Gastroesophageal sphincter (tissue), 4 donors: ENCODE measurements at regions not wholly inside any gene's neighbourhood (a gene's known extent, or its start where the extent isn't known, plus 50 kb on each side); places are given as distances from the start of the nearest gene placed in this dataset.

Source experiments
- ATAC-seq: fragments of 150-250 bp; one replicate; pipeline ENCODE4 v1.9.1; 2016; ENCODE audit warnings: mild to moderate bottlenecking, moderate library complexity
- H3K27ac ChIP-seq, 4 donors: fragments of 200-600 bp; sonication (generic) in 3 of 4; 1 replicate in 3 of 4; 2 replicates in 1 of 4; pipeline ENCODE4 v1.5.1; 2016 to 2019
- H3K27me3 ChIP-seq: fragments of 200-600 bp; sonication (generic); one replicate; pipeline ENCODE4 v1.5.1; 2019
- H3K36me3 ChIP-seq, 2 donors: fragments of 200-600 bp; sonication (generic); one replicate each; pipeline ENCODE4 v1.5.1; 2019; ENCODE audit warnings: control low read depth in 1 of 2
- H3K4me1 ChIP-seq, 3 donors: fragments of 200-600 bp; sonication (generic); 1 replicate in 2 of 3; 2 replicates in 1 of 3; pipeline ENCODE4 v1.5.1; 2016 to 2019; ENCODE audit warnings: control low read depth in 2 of 3
- H3K4me3 ChIP-seq, 2 donors: fragments of 200-600 bp; sonication (generic); one replicate each; pipeline ENCODE4 v1.5.1; 2019; ENCODE audit warnings: mild to moderate bottlenecking in 1 of 2, moderate library complexity in 1 of 2
- H3K9me3 ChIP-seq, 3 donors: fragments of 200-600 bp; sonication (generic); one replicate each; pipeline ENCODE4 v1.5.1; 2017 to 2019; ENCODE audit warnings: control low read depth in 2 of 3
- EP300 ChIP-seq: sonication (generic); formaldehyde crosslinking; IDR thresholded peaks from one replicate; pipeline ENCODE4 v1.6.1; 2017; ENCODE audit warnings: antibody characterized with exemption, mild to moderate bottlenecking
- POLR2A ChIP-seq, 2 donors: fragments of 450-650 bp; IDR thresholded peaks; one replicate each; pipeline ENCODE4 v1.6.1; 2017; ENCODE audit warnings: antibody characterized with exemption in 2 of 2, mild to moderate bottlenecking in 2 of 2, moderate library complexity in 1 of 2
- POLR2AphosphoS5 ChIP-seq: sonication (generic); formaldehyde crosslinking; IDR thresholded peaks from one replicate; pipeline ENCODE4 v1.6.1; 2017; ENCODE audit warnings: antibody characterized with exemption
- WGBS, 2 donors: methylation state at CpG; one replicate each; pipeline ENCODE4 v1.1.5; 2018; ENCODE audit warnings: low coverage in 1 of 2; 5-methylcytosine and 5-hydroxymethylcytosine counted together
- TF ChIP-seq, protein P1 (sequence below), 4 experiments: fragments of 200-600 bp in 2 of 4; fragments of 450-650 bp in 2 of 4; sonication (generic) in 1 of 4; IDR thresholded peaks; one replicate each; pipeline ENCODE4 v1.5.1; 2017 to 2019; ENCODE audit warnings: antibody characterized with exemption in 4 of 4, mild to moderate bottlenecking in 2 of 4, moderate library complexity in 2 of 4

DNA sequence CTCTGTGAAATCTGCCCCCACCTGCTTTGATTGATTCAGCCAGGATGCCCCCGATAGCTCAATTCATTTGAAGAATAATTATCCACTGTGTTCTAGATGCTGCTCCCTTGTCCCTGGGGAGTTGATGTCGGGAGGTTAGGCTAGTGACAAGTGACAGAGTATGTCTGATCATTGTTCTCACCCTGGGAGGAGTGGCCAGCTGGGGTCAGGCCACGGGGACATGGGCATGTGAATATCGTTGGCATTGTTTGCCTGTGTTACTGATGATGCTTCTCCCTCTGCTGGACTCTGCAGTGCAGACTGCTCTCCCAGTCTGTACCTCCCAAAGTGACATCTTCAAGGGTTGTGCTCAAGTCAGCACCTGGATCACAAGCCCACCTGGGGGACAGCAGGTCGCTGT is 89.9 kb upstream of the C16orf82 start:
- Histone ChIP-seq H3K36me3 (no peaks in the 10 kb centered on the region), H3K4me3 (no peak overlapping the region), H3K27ac (no peak overlapping the region), H3K9me3 (no peaks in the 10 kb centered on the region), H3K4me1 (no peaks in the 10 kb centered on the region), H3K27me3 (peaks cover 18% of the 10 kb centered on the region)
- WGBS, 2 donors = 33 to 66% methylated on average over 2 to 4 of the region's 5 CpGs
- TF ChIP-seq POLR2A (IDR thresholded peaks at IDR 0.05) = no peak
- no peak for TF ChIP-seq POLR2AphosphoS5
- TF ChIP-seq EP300 = no peak
- TF ChIP-seq, protein P1, sequence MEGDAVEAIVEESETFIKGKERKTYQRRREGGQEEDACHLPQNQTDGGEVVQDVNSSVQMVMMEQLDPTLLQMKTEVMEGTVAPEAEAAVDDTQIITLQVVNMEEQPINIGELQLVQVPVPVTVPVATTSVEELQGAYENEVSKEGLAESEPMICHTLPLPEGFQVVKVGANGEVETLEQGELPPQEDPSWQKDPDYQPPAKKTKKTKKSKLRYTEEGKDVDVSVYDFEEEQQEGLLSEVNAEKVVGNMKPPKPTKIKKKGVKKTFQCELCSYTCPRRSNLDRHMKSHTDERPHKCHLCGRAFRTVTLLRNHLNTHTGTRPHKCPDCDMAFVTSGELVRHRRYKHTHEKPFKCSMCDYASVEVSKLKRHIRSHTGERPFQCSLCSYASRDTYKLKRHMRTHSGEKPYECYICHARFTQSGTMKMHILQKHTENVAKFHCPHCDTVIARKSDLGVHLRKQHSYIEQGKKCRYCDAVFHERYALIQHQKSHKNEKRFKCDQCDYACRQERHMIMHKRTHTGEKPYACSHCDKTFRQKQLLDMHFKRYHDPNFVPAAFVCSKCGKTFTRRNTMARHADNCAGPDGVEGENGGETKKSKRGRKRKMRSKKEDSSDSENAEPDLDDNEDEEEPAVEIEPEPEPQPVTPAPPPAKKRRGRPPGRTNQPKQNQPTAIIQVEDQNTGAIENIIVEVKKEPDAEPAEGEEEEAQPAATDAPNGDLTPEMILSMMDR (IDR thresholded peaks at IDR 0.05) = no peak
- ATAC-seq = no peak

DNA sequence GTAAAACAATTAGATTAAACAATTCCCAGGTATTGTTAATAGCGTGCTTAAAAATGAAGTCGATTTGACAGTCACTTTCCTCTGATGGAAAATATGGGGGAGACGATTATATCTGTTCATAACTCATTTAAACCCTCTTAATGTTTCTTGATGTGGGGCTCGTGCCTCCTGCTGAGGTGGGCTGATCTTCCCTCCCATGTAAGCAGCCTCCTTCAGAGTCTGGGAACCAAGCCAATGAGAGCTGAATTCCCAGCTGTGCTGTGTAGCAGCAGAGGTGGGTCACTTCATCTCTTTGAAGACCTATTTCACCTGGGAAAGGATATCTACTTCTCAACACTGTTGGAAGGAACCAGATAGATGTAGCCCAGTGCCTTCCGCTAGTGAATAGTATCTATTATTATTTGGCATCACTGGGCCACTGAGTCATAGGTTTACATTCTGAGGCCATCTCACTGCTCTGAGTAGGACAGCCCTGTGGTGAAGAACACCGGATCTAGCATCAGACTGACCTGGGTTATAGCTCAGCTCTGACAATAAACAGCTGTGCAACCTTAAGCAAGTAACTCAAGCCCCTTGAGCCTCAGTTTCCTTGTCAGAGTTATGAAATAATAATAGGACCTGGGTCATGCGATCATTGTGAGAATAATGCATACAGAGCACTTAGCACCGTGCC is 85.3 kb upstream of the C16orf82 start:
- H3K36me3 ChIP-seq = no peaks in the 10 kb centered on the region
- TF ChIP-seq EP300 (no peak), POLR2AphosphoS5 (no peak), POLR2A (IDR thresholded peaks at IDR 0.05) (no peak)
- TF ChIP-seq, protein P1 (IDR thresholded peaks at IDR 0.05) = no peak
- peaks cover 12% of the 10 kb centered on the region for H3K27me3 ChIP-seq
- H3K27ac ChIP-seq = no peak overlapping the region
- H3K4me1 ChIP-seq = no peaks in the 10 kb centered on the region
- WGBS, 2 donors = 38 to 41% methylated on average over 6 to 8 of the region's 8 CpGs
- no peak overlapping the region for H3K4me3 ChIP-seq
- ATAC-seq = no peak
- no peaks in the 10 kb centered on the region for H3K9me3 ChIP-seq

DNA sequence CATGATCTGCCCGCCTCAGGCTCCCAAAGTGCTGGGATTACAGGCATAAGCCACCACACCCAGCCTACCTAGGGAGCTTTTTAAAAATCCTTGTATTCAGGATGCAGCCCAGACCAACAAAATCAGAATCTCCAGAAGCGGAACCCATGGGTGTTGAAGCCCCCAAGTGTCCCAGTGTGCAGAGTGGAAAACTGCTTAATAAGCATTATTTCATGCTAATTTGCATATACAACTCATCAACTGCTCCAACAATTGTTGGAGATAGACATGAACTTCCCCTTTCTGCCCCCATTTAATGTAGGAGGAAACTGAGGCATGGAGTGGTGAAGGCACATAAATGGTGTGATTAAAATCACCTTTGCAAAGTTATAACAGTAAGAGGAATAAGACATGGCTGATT is 84.3 kb upstream of the C16orf82 start:
- no peak overlapping the region for H3K27ac ChIP-seq
- TF ChIP-seq POLR2AphosphoS5 (no peak), POLR2A (IDR thresholded peaks at IDR 0.05) (no peak), EP300 (no peak)
- TF ChIP-seq, protein P1 (IDR thresholded peaks at IDR 0.05) = no peak
- no peak for ATAC-seq
- H3K36me3 ChIP-seq = no peaks in the 10 kb centered on the region
- no peaks in the 10 kb centered on the region for H3K9me3 ChIP-seq
- no peaks in the 10 kb centered on the region for H3K4me1 ChIP-seq
- H3K27me3 ChIP-seq = peaks cover 8% of the 10 kb centered on the region
- WGBS, 2 donors = 100% methylated on average over 1 of the region's 2 CpGs; no CpG with 5 or more reads in 1 of the 2 donors
- H3K4me3 ChIP-seq = no peak overlapping the region

DNA sequence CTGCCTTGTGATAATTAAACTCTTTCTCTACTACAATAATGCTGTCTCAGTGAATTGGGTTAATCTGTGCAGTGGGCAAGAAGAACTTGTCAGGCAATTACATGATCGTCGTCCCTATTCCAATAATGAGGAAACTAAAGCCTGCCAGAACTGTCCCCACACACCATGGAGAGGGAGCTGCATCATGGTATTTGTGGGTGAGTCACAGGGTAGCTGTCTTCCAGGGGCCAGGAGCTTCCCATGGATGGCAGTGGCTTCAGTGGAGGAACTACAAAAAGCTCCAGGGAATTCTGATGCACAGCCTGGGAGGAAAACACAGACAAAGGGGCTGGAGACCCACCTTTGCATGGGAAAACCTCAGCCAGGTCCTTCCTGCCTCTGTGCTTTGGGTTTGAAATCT is 83.3 kb upstream of the C16orf82 start:
- Histone ChIP-seq H3K27me3 (peaks cover 18% of the 10 kb centered on the region), H3K9me3 (no peaks in the 10 kb centered on the region), H3K27ac (no peak overlapping the region), H3K4me3 (no peak overlapping the region), H3K36me3 (no peaks in the 10 kb centered on the region), H3K4me1 (no peaks in the 10 kb centered on the region)
- ATAC-seq = no peak
- no peak for TF ChIP-seq EP300
- no peak for TF ChIP-seq POLR2AphosphoS5
- TF ChIP-seq POLR2A (IDR thresholded peaks at IDR 0.05) = no peak
- TF ChIP-seq, protein P1 (IDR thresholded peaks at IDR 0.05) = no peak
- 69% methylated on average over 2 of the region's 2 CpGs; no CpG with 5 or more reads in 1 of the 2 donors for WGBS, 2 donors
